OCI-LY7 (cell line): ENCODE measurements at regions not wholly inside any gene's neighbourhood (a gene's known extent, or its start where the extent isn't known, plus 50 kb on each side); places are given as distances from the start of the nearest gene placed in this dataset.

Experiments
- BruUV-seq: library from RNA; stranded (reverse); fragments of 400-500 nt; replicated peaks from 2 replicates; lab custom pipeline; 2021; lab: Mats Ljungman, UMichigan
- CTCF ChIA-PET: fragments of 300-600 bp; sonication (Branson Sonifier 250); formaldehyde crosslinking; loops from one replicate; lab custom pipeline; 2022; ENCODE audit warnings: antibody characterized with exemption; ENCODE audit not compliant: unreplicated experiment; lab: Charles Lee
- POLR2A ChIA-PET: fragments of 300-600 bp; sonication (Branson Sonifier 250); formaldehyde crosslinking; loops from one replicate; lab custom pipeline; 2022; ENCODE audit warnings: antibody characterized with exemption; lab: Charles Lee
- DNase-seq: peaks from one replicate; pipeline ENCODE4 v3.0.0-alpha.2; 2015; ENCODE audit warnings: low spot score
- H2AFZ ChIP-seq: fragments of 200-600 bp; sonication (generic), shearing (Covaris generic); 2 replicates; pipeline ENCODE4 v1.6.1; 2014; ENCODE audit warnings: mild to moderate bottlenecking, antibody characterized with exemption, low read length, moderate library complexity
- H3K27ac ChIP-seq: fragments of 200-600 bp; sonication (generic); 2 replicates; pipeline ENCODE4 v1.5.1; 2014; ENCODE audit warnings: mixed run types, low read depth, mild to moderate bottlenecking, moderate library complexity, low read length, inconsistent platforms; ENCODE audit not compliant: poor library complexity, severe bottlenecking
- H3K36me3 ChIP-seq: fragments of 200-600 bp; sonication (generic); 2 replicates; pipeline ENCODE4 v1.6.1; 2014; ENCODE audit warnings: mild to moderate bottlenecking, antibody characterized with exemption, low read length, moderate library complexity, mixed read lengths; ENCODE audit not compliant: insufficient read depth
- H3K4me1 ChIP-seq: fragments of 200-600 bp; sonication (generic); 2 replicates; pipeline ENCODE4 v1.5.1; 2014; ENCODE audit warnings: mild to moderate bottlenecking, low read length; ENCODE audit not compliant: insufficient read depth, poor library complexity, severe bottlenecking
- H3K4me2 ChIP-seq: fragments of 200-600 bp; sonication (generic); 2 replicates; pipeline ENCODE4 v1.6.1; 2014; ENCODE audit warnings: mild to moderate bottlenecking, low read length
- H3K4me3 ChIP-seq: fragments of 200-600 bp; sonication (generic); 2 replicates; pipeline ENCODE4 v1.5.1; 2014; ENCODE audit warnings: mild to moderate bottlenecking, low read depth, low read length; ENCODE audit not compliant: poor library complexity, severe bottlenecking
- H3K79me2 ChIP-seq: fragments of 200-600 bp; sonication (generic); 2 replicates; pipeline ENCODE4 v1.6.1; 2016; ENCODE audit warnings: low read depth, mild to moderate bottlenecking, low read length, moderate library complexity, mixed read lengths; ENCODE audit not compliant: insufficient read depth
- H3K9me2 ChIP-seq: fragments of 200-600 bp; sonication (generic); 2 replicates; pipeline ENCODE4 v1.6.1; 2016; ENCODE audit warnings: mild to moderate bottlenecking, low read length, mixed read lengths; ENCODE audit not compliant: insufficient read depth
- H3K9me3 ChIP-seq: fragments of 200-600 bp; sonication (generic); 2 replicates; pipeline ENCODE4 v1.6.1; 2014; ENCODE audit warnings: mild to moderate bottlenecking, mixed run types, low read length, mixed read lengths
- H4K20me1 ChIP-seq: fragments of 200-600 bp; sonication (generic); 2 replicates; pipeline ENCODE4 v1.6.1; 2014; ENCODE audit warnings: mild to moderate bottlenecking, antibody characterized with exemption, low read length, moderate library complexity, mixed read lengths; ENCODE audit not compliant: insufficient read depth
- EZH2phosphoT487 ChIP-seq: fragments of 200-600 bp; sonication (generic); IDR thresholded peaks from 2 replicates; pipeline ENCODE4 v1.6.1; 2018; ENCODE audit warnings: low read depth, borderline replicate concordance, mild to moderate bottlenecking, mixed run types, antibody characterized with exemption, low read length, moderate library complexity, mixed read lengths
- intact Hi-C: fragments of 100-400 bp; cut with micrococcal nuclease; formaldehyde crosslinking; loops from one replicate; pipeline ENCODE4 v1.10.0; 2022; ENCODE audit not compliant: unreplicated experiment
- TF ChIP-seq, protein P1 (sequence below): fragments of 200-600 bp; sonication (generic); conservative IDR thresholded peaks from 2 replicates; pipeline ENCODE4 v1.5.1; 2014; ENCODE audit warnings: mild to moderate bottlenecking, antibody characterized with exemption, low read length, moderate library complexity, mixed read lengths

- no peak overlapping the region for H3K4me3 ChIP-seq
- TF ChIP-seq, protein P1, sequence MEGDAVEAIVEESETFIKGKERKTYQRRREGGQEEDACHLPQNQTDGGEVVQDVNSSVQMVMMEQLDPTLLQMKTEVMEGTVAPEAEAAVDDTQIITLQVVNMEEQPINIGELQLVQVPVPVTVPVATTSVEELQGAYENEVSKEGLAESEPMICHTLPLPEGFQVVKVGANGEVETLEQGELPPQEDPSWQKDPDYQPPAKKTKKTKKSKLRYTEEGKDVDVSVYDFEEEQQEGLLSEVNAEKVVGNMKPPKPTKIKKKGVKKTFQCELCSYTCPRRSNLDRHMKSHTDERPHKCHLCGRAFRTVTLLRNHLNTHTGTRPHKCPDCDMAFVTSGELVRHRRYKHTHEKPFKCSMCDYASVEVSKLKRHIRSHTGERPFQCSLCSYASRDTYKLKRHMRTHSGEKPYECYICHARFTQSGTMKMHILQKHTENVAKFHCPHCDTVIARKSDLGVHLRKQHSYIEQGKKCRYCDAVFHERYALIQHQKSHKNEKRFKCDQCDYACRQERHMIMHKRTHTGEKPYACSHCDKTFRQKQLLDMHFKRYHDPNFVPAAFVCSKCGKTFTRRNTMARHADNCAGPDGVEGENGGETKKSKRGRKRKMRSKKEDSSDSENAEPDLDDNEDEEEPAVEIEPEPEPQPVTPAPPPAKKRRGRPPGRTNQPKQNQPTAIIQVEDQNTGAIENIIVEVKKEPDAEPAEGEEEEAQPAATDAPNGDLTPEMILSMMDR = no peak
- TF ChIP-seq EZH2phosphoT487 = no peak
- POLR2A ChIA-PET = interaction anchor here (0.6 kb wide), 1 partner anchor 863 kb away, joined by 4 read pairs; no protein-coding TSS in a partner anchor
- intact Hi-C loops = no loop called here
- no peaks in the 10 kb centered on the region for H3K79me2 ChIP-seq
- CTCF ChIA-PET = no interaction called here
- BruUV-seq = no TSS peak
- H3K4me2 ChIP-seq = no peak overlapping the region
- no peak overlapping the region for H2AFZ ChIP-seq
- no peak overlapping the region for H3K27ac ChIP-seq
- no peaks in the 10 kb centered on the region for H3K9me3 ChIP-seq
- no peaks in the 10 kb centered on the region for H3K4me1 ChIP-seq
- no peaks in the 10 kb centered on the region for H3K9me2 ChIP-seq
- H3K36me3 ChIP-seq = no peaks in the 10 kb centered on the region
- no peak for DNase-seq
- H4K20me1 ChIP-seq = no peaks in the 10 kb centered on the region
Measured at GRCh38 chr7:53311205-53311604, 275.8 kb downstream of the POM121L12 start.

GRCh38 chr7:53315981-53316380, 280.5 kb downstream of the POM121L12 start:
- POLR2A ChIA-PET = interaction anchor here (0.6 kb wide), 1 partner anchor 1145 kb away, joined by 3 read pairs; no protein-coding TSS in a partner anchor
- intact Hi-C loops = no loop called here
- H4K20me1 ChIP-seq = no peaks in the 10 kb centered on the region
- BruUV-seq = no TSS peak
- TF ChIP-seq EZH2phosphoT487 = no peak
- TF ChIP-seq, protein P1 = no peak
- H3K4me1 ChIP-seq = no peaks in the 10 kb centered on the region
- DNase-seq = no peak
- H3K79me2 ChIP-seq = no peaks in the 10 kb centered on the region
- no peak overlapping the region for H2AFZ ChIP-seq
- no peaks in the 10 kb centered on the region for H3K36me3 ChIP-seq
- H3K4me3 ChIP-seq = no peak overlapping the region
- H3K9me2 ChIP-seq = no peaks in the 10 kb centered on the region
- no peak overlapping the region for H3K4me2 ChIP-seq
- no peaks in the 10 kb centered on the region for H3K9me3 ChIP-seq
- H3K27ac ChIP-seq = no peak overlapping the region
- CTCF ChIA-PET = no interaction called here

DNA sequence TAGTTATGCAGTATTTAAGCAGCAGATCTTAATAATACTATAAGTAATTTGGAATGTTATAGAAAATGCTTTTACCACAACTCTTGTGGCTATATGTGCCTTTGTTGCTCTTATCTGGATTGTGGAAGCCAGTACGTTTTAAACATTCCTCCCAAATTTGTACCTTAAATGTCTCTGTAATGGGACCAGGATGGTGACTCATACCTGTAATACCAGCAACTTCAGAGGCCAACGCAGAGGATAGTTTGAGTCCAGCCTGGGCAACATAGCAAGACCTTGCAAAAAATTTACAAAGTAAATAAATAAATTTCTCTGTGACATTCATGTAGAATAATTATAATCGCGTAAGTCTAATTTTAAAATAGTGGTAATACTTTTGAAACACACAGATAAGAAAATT, 283.1 kb downstream of the POM121L12 start:
- CTCF ChIA-PET = no interaction called here
- TF ChIP-seq, protein P1 = no peak
- TF ChIP-seq EZH2phosphoT487 = no peak
- Histone ChIP-seq H4K20me1 (no peaks in the 10 kb centered on the region), H2AFZ (no peak overlapping the region), H3K9me2 (no peaks in the 10 kb centered on the region), H3K4me2 (no peak overlapping the region), H3K9me3 (0 out of 2 replicates have a peak, but pooled peaks cover 8% of the 10 kb centered on the region), H3K27ac (no peak overlapping the region), H3K36me3 (no peaks in the 10 kb centered on the region), H3K4me1 (no peaks in the 10 kb centered on the region), H3K4me3 (no peak overlapping the region), H3K79me2 (no peaks in the 10 kb centered on the region)
- no peak for DNase-seq
- POLR2A ChIA-PET = no interaction called here
- no TSS peak for BruUV-seq
- intact Hi-C loops = no loop called here
